ENCODE measurements at regions not wholly inside any gene's neighbourhood (a gene's known extent, or its start where the extent isn't known, plus 50 kb on each side); places are given as distances from the start of the nearest gene placed in this dataset.
"Not testable (repeated sequence)": the region's sequence is repeated elsewhere in the genome, so short reads cannot be mapped to it uniquely, and the experiment has no call there.

DNA sequence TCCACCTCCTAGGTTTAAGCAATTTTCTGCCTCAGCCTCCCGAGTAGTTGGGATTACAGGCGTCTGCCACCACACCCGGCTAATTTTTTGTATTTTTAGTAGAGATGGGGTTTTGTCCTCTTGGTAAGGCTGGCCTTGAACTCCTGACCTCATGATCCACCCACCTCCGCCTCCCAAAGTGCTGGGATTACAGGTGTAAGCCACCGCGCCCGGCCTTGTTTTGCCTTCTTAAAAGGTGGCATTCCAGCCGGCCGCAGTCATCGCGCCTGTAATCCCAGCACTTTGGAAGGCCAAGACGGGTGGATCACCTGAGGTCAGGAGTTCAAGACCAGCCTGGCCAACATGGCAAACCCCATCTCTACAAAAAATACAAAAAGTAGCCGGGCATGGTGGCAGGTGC lies 253.7 kb downstream of the PARP8 start:
- not testable (repeated sequence) for H3K36me3 ChIP-seq (ENCODE audit: control insufficient read depth in 1 of 2, insufficient read depth in 2 of 2, low read depth in 1 of 2, low read length in 2 of 2); H2AK5ac ChIP-seq (ENCODE audit: low read length, severe bottlenecking); H2AFZ ChIP-seq (ENCODE audit: low read depth, low read length); H3K18ac ChIP-seq (ENCODE audit: low read depth in 1 of 2, low read length in 2 of 2); H2BK12ac ChIP-seq (ENCODE audit: low read length in 2 of 2); H3K27ac ChIP-seq (ENCODE audit: low read length, poor library complexity, severe bottlenecking); H3K4ac ChIP-seq (ENCODE audit: low read depth in 1 of 2, low read length in 2 of 2); H3K4me2 ChIP-seq (ENCODE audit: low read length, poor library complexity, severe bottlenecking); H2BK5ac ChIP-seq (ENCODE audit: low read depth, low read length, poor library complexity, severe bottlenecking); H3K4me3 ChIP-seq (ENCODE audit: insufficient read depth in 1 of 2, low read depth in 1 of 2, low read length in 2 of 2); H3K14ac ChIP-seq (ENCODE audit: low read length in 2 of 2); H2BK120ac ChIP-seq (ENCODE audit: low read depth, low read length); H2BK15ac ChIP-seq (ENCODE audit: low read depth, poor library complexity, severe bottlenecking); H3K9ac ChIP-seq (ENCODE audit: low read length); H3K79me1 ChIP-seq (replicated peaks; ENCODE audit: low read length, poor library complexity, severe bottlenecking); H3K4me1 ChIP-seq (ENCODE audit: control insufficient read depth, insufficient read depth, low read depth, low read length); H3K23ac ChIP-seq (ENCODE audit: low read length in 2 of 2); H4K91ac ChIP-seq (ENCODE audit: low read length); DNase-seq; H4K8ac ChIP-seq (ENCODE audit: low read length); H3K27me3 ChIP-seq (ENCODE audit: control insufficient read depth in 1 of 2, insufficient read depth in 1 of 2, low read length in 2 of 2); H3K9me3 ChIP-seq (ENCODE audit: control insufficient read depth, low read length)
- 96% methylated on average over 10 of the region's 13 CpGs for WGBS

DNA sequence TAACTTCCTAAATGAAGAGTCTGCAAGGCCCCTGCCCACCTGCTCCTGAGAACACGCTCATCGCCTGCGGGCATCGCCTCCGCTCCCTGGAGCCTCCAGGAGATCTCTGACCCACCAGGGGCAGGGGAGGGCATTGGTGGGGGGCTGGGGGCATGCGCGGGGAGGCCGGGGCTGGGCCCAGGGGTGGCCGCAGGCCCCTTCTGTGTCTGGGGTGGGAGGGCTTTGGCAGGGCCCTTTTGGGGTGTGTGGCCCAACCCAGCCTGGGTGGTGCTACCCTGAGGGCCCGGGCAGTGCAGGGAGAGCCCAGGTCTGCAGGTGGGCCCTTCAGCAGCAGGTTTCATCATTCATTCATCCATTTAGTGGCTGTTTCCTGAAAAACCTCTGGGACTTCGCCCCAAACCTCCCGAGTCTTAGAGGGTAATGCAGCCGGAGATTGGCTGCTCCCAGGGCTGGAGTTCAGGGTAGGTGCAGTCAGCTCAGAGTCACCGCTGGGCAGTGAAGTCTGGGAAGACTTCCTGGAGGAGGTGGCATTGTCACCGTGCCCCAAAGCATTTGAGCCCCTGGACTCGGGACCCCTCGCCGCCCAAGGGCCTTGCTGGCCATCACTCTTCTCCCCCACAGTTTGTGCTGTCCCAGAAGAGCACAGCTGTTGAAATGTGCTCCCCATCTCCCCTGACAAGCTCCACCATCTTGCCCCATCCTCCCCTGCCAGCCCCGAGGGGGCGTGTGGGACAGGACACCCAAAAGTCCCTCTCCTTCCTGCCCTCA lies 255.1 kb downstream of the PARP8 start:
- Histone ChIP-seq H3K4me3 (ENCODE audit: insufficient read depth in 1 of 2, low read depth in 1 of 2, low read length in 2 of 2) (no peak overlapping the region), H2BK5ac (ENCODE audit: low read depth, low read length, poor library complexity, severe bottlenecking) (no peak overlapping the region), H3K4me2 (ENCODE audit: low read length, poor library complexity, severe bottlenecking) (no peak overlapping the region), H3K79me1 (replicated peaks; ENCODE audit: low read length, poor library complexity, severe bottlenecking) (no peaks in the 10 kb centered on the region), H2BK12ac (ENCODE audit: low read length in 2 of 2) (no peak overlapping the region), H3K4ac (ENCODE audit: low read depth in 1 of 2, low read length in 2 of 2) (no peak overlapping the region), H3K9me3 (ENCODE audit: control insufficient read depth, low read length) (no peaks in the 10 kb centered on the region), H4K8ac (ENCODE audit: low read length) (no peak overlapping the region), H3K23ac (ENCODE audit: low read length in 2 of 2) (no peak overlapping the region), H3K18ac (ENCODE audit: low read depth in 1 of 2, low read length in 2 of 2) (no peak overlapping the region), H2AK5ac (ENCODE audit: low read length, severe bottlenecking) (no peak overlapping the region), H3K4me1 (ENCODE audit: control insufficient read depth, insufficient read depth, low read depth, low read length) (no peaks in the 10 kb centered on the region), H3K14ac (ENCODE audit: low read length in 2 of 2) (no peak overlapping the region), H2BK120ac (ENCODE audit: low read depth, low read length) (no peak overlapping the region), H4K91ac (ENCODE audit: low read length) (no peak overlapping the region), H3K27me3 (ENCODE audit: control insufficient read depth in 1 of 2, insufficient read depth in 1 of 2, low read length in 2 of 2) (no peaks in the 10 kb centered on the region), H3K36me3 (ENCODE audit: control insufficient read depth in 1 of 2, insufficient read depth in 2 of 2, low read depth in 1 of 2, low read length in 2 of 2) (no peaks in the 10 kb centered on the region), H2BK15ac (ENCODE audit: low read depth, poor library complexity, severe bottlenecking) (no peak overlapping the region), H3K9ac (ENCODE audit: low read length) (no peak overlapping the region), H2AFZ (ENCODE audit: low read depth, low read length) (no peak overlapping the region), H3K27ac (ENCODE audit: low read length, poor library complexity, severe bottlenecking) (no peak overlapping the region)
- DNase-seq: no peak
- WGBS: 97% methylated on average over 16 of the region's 20 CpGs

DNA sequence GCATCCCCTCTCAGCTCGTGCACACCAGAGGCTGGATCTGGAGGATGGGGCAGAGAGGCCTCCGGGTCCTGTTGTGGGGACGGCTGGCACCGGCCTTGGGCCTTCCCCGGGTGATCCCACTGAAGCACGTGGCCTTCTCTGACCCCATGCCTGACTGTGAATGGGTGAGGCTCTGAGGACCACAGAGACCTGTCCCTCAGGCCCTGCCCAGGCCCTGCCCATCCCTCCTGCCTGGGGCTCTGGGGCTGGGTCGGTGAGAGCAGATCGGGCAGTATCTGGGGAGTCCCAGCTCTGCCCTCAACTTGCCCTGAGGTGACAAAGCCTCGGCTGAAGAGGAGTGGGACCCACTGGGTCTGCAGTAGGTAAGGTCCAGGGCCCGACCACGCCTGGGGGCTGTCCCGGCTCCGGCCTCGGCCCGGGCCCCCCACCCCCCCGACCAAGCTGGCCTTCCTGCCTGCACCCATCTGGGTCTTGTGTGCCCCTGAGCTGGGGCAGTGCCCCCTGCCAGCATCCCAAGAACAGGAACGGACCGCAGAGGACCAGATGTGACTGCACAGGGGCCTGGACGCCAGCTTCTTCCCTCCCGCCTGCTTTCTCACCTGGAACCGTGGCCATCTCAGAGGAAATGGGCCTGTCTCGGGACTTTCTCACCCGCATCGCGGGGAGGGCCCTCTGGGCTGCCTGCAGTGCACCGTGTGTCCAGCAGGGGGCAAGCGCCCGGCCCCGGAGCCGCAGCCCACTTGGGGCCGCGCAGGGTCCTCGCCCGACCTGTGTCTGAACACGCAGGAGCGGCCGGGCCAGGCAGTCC lies 255.9 kb downstream of the PARP8 start:
- H3K36me3 ChIP-seq (ENCODE audit: control insufficient read depth in 1 of 2, insufficient read depth in 2 of 2, low read depth in 1 of 2, low read length in 2 of 2); H3K27ac ChIP-seq (ENCODE audit: low read length, poor library complexity, severe bottlenecking); H2AK5ac ChIP-seq (ENCODE audit: low read length, severe bottlenecking); H2BK120ac ChIP-seq (ENCODE audit: low read depth, low read length); H3K4ac ChIP-seq (ENCODE audit: low read depth in 1 of 2, low read length in 2 of 2); H3K9ac ChIP-seq (ENCODE audit: low read length); H2BK12ac ChIP-seq (ENCODE audit: low read length in 2 of 2); H2BK15ac ChIP-seq (ENCODE audit: low read depth, poor library complexity, severe bottlenecking); H3K9me3 ChIP-seq (ENCODE audit: control insufficient read depth, low read length); DNase-seq; H2AFZ ChIP-seq (ENCODE audit: low read depth, low read length); H4K8ac ChIP-seq (ENCODE audit: low read length); H4K91ac ChIP-seq (ENCODE audit: low read length); H3K23ac ChIP-seq (ENCODE audit: low read length in 2 of 2); H3K4me1 ChIP-seq (ENCODE audit: control insufficient read depth, insufficient read depth, low read depth, low read length); H3K79me1 ChIP-seq (replicated peaks; ENCODE audit: low read length, poor library complexity, severe bottlenecking); H3K27me3 ChIP-seq (ENCODE audit: control insufficient read depth in 1 of 2, insufficient read depth in 1 of 2, low read length in 2 of 2); H2BK5ac ChIP-seq (ENCODE audit: low read depth, low read length, poor library complexity, severe bottlenecking); H3K14ac ChIP-seq (ENCODE audit: low read length in 2 of 2); H3K4me2 ChIP-seq (ENCODE audit: low read length, poor library complexity, severe bottlenecking): not testable (repeated sequence)
- Histone ChIP-seq H3K4me3 (ENCODE audit: insufficient read depth in 1 of 2, low read depth in 1 of 2, low read length in 2 of 2) (peak overlapping the region in 1 of 2 experiments; percentile 53), H3K18ac (ENCODE audit: low read depth in 1 of 2, low read length in 2 of 2) (peak overlapping the region in 1 of 2 experiments; percentile 12)
- WGBS: 53% methylated on average over 37 of the region's 37 CpGs

DNA sequence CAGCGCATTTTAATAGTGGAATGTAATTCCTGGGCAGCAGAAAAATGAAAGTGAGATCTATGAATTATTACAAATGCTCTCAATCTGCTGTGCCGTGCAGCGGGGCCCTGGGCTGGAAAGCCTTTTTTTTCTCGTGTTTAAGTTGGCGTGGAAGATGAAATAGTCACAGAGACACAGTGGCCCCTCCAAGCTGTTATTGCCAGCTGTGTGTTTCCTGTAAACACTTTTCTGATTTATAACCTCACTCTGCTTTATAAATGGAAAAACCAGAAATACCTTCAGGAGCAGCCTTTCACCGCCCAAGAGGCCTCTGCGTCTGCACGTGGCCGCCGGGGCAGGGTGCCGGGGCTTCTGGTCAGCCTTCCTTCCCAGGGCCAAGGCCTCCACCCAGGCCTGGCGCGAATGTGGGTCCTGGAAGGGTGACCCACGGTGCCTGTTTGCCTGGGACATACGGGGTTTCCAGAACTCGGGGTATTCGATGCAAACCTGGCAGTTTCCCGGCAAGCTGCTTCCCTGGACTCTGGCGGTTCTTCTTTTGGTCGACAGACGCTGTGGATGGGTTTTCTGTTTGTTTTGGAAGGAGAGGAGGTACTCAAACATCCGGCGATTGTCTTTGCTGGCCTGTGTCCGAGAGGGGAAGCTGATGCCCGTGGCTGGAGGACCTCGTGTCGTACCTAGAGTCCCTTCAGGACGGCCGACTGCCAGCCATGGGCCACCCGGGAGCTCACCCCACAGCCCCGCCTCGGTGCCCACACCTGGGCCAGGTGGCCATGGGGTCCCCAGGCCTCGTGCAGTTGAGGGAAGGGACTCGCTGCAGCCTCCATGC lies 256.7 kb downstream of the PARP8 start:
- Histone ChIP-seq H4K91ac (ENCODE audit: low read length) (no peak overlapping the region), H3K79me1 (replicated peaks; ENCODE audit: low read length, poor library complexity, severe bottlenecking) (no peaks in the 10 kb centered on the region), H2BK15ac (ENCODE audit: low read depth, poor library complexity, severe bottlenecking) (no peak overlapping the region), H3K14ac (ENCODE audit: low read length in 2 of 2) (no peak overlapping the region), H3K4me2 (ENCODE audit: low read length, poor library complexity, severe bottlenecking) (no peak overlapping the region), H3K27me3 (ENCODE audit: control insufficient read depth in 1 of 2, insufficient read depth in 1 of 2, low read length in 2 of 2) (no peaks in the 10 kb centered on the region), H3K4ac (ENCODE audit: low read depth in 1 of 2, low read length in 2 of 2) (no peak overlapping the region), H4K8ac (ENCODE audit: low read length) (no peak overlapping the region), H3K23ac (ENCODE audit: low read length in 2 of 2) (no peak overlapping the region), H3K9me3 (ENCODE audit: control insufficient read depth, low read length) (no peaks in the 10 kb centered on the region), H3K4me1 (ENCODE audit: control insufficient read depth, insufficient read depth, low read depth, low read length) (no peaks in the 10 kb centered on the region), H3K36me3 (ENCODE audit: control insufficient read depth in 1 of 2, insufficient read depth in 2 of 2, low read depth in 1 of 2, low read length in 2 of 2) (no peaks in the 10 kb centered on the region), H2AK5ac (ENCODE audit: low read length, severe bottlenecking) (no peak overlapping the region), H2BK120ac (ENCODE audit: low read depth, low read length) (no peak overlapping the region), H3K18ac (ENCODE audit: low read depth in 1 of 2, low read length in 2 of 2) (no peak overlapping the region), H2AFZ (ENCODE audit: low read depth, low read length) (no peak overlapping the region), H2BK12ac (ENCODE audit: low read length in 2 of 2) (no peak overlapping the region), H2BK5ac (ENCODE audit: low read depth, low read length, poor library complexity, severe bottlenecking) (no peak overlapping the region), H3K27ac (ENCODE audit: low read length, poor library complexity, severe bottlenecking) (no peak overlapping the region), H3K4me3 (ENCODE audit: insufficient read depth in 1 of 2, low read depth in 1 of 2, low read length in 2 of 2) (peak overlapping the region in 1 of 2 experiments; percentile 53), H3K9ac (ENCODE audit: low read length) (no peak overlapping the region)
- 90% methylated on average over 34 of the region's 34 CpGs for WGBS
- DNase-seq: no peak
